GM12892 (cell line): ENCODE measurements at regions not wholly inside any gene's neighbourhood (a gene's known extent, or its start where the extent isn't known, plus 50 kb on each side); places are given as distances from the start of the nearest gene placed in this dataset.

ENCODE experiments used
- POLR2AphosphoS5 ChIP-seq: IDR thresholded peaks from 2 replicates; pipeline ENCODE4 v1.6.1; 2011; ENCODE audit warnings: low read depth, low read length, control low read depth
- TAF1 ChIP-seq: IDR thresholded peaks from 2 replicates; pipeline ENCODE4 v1.6.1; 2011; ENCODE audit warnings: low read depth, mild to moderate bottlenecking, control low read depth, low read length, borderline replicate concordance

DNA sequence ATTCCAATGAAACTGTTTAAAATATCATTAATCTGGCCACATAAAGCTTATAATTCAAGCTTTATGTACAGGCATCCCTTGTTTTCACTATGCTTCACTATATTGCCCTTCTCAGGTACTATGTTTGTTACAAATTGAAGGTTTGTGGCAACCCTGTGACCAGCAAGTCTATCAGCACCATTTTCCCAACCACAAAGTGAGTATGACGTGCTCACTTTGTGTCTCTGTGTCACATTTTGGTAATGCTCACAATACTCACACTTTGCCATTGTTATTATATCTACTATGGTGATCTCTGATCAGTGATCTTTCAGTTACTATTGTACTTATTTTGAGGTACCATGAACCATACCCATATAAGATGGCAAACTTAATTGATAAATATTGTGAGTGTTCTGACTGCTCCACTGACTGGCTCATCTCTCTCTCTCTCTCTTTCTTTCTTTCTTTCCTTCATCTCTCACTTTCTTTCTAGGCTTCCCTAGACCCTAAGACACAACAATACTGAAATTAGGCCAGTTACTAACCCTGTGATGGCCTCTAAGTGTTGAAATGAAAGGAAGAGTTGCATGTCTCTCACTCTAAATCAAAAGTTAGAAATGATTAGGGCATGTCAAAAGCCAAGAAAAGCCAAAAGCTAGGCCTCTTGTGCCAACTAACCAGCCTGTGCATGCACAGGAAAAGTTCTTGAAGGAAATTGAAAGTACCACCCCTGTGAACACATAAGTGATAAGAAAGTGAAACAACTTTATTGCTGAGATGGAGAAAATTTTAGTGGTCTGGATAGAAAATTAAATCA is 227.9 kb downstream of the BCAS1 start:
- TF ChIP-seq TAF1 (no peak), POLR2AphosphoS5 (no peak)
